CD4-positive, CD25-positive, alpha-beta regulatory T cell (primary cell): ENCODE measurements at regions not wholly inside any gene's neighbourhood (a gene's known extent, or its start where the extent isn't known, plus 50 kb on each side); places are given as distances from the start of the nearest gene placed in this dataset.
"Not testable (repeated sequence)": the region's sequence is repeated elsewhere in the genome, so short reads cannot be mapped to it uniquely, and the experiment has no call there.

Experiments used
- ATAC-seq, 2 donors: fragments of 150-1000 bp; cut with Tn5 transposase; one replicate each; pipeline ENCODE4 v1.10.0; 2021; ENCODE audit warnings: low read depth in 2 of 2, moderate number of reproducible peaks in 2 of 2, moderate library complexity in 1 of 2
- DNase-seq, 3 donors: peaks; one replicate each; pipeline versions ENCODE4 v3.0.0 to v3.0.0-alpha.2; 2012 to 2022; ENCODE audit warnings: mixed read lengths in 1 of 3
- H3K27ac ChIP-seq: one replicate; pipeline ENCODE4 v1.7.0; 2013; ENCODE audit warnings: mild to moderate bottlenecking, low read length; ENCODE audit not compliant: insufficient read depth, poor library complexity, severe bottlenecking
- H3K27me3 ChIP-seq: one replicate; pipeline ENCODE4 v1.7.0; 2013; ENCODE audit warnings: low read length; ENCODE audit not compliant: control insufficient read depth, insufficient read depth
- H3K36me3 ChIP-seq: one replicate; pipeline ENCODE4 v1.7.0; 2013; ENCODE audit warnings: mild to moderate bottlenecking, low read length, moderate library complexity; ENCODE audit not compliant: control insufficient read depth, insufficient read depth
- H3K4me1 ChIP-seq: 2 replicates; pipeline ENCODE4 v1.7.0; 2013; ENCODE audit warnings: mild to moderate bottlenecking, low read length; ENCODE audit not compliant: insufficient read depth, control insufficient read depth, poor library complexity, severe bottlenecking
- H3K4me3 ChIP-seq: one replicate; pipeline ENCODE4 v1.7.0; 2013; ENCODE audit warnings: low read depth, mild to moderate bottlenecking, low read length, moderate library complexity
- H3K9me3 ChIP-seq, 2 experiments: 1 replicate in 1 of 2; 2 replicates in 1 of 2; pipeline ENCODE4 v1.7.0; 2013; ENCODE audit warnings: low read length in 2 of 2, mild to moderate bottlenecking in 1 of 2, moderate library complexity in 1 of 2; ENCODE audit not compliant: control insufficient read depth in 2 of 2
- H3K27ac Mint-ChIP-seq, 3 donors: one replicate each; pipeline ENCODE4 v1.8.0; 2020 to 2022; ENCODE audit warnings: mild to moderate bottlenecking in 3 of 3, mixed read lengths in 3 of 3, moderate library complexity in 2 of 3
- H3K27me3 Mint-ChIP-seq: one replicate; pipeline ENCODE4 v1.8.0; 2022; ENCODE audit warnings: mild to moderate bottlenecking, mixed read lengths
- H3K36me3 Mint-ChIP-seq: one replicate; pipeline ENCODE4 v1.8.0; 2020; ENCODE audit warnings: mixed read lengths
- H3K4me1 Mint-ChIP-seq, 4 donors: one replicate each; pipeline ENCODE4 v1.8.0; 2020 to 2022; ENCODE audit warnings: mixed read lengths in 4 of 4, mild to moderate bottlenecking in 1 of 4
- H3K4me3 Mint-ChIP-seq, 4 donors: one replicate each; pipeline ENCODE4 v1.8.0; 2020 to 2022; ENCODE audit warnings: mild to moderate bottlenecking in 4 of 4, mixed read lengths in 4 of 4, moderate library complexity in 3 of 4
- H3K9me3 Mint-ChIP-seq, 7 donors: one replicate each; pipeline ENCODE4 v1.8.0; 2020 to 2022; ENCODE audit warnings: mixed read lengths in 7 of 7, mild to moderate bottlenecking in 3 of 7, moderate library complexity in 2 of 7

GRCh38 chr9:82130331-82131042 lies 141.9 kb downstream of the SPATA31D1 start:
- no peaks in the 10 kb centered on the region for H3K36me3 Mint-ChIP-seq
- ATAC-seq (no peak), DNase-seq (no peak)
- H3K4me3 Mint-ChIP-seq, result no peak overlapping the region
- peaks cover 0 to 11% (median 5%) of the 10 kb centered on the region in 7 donors for H3K9me3 Mint-ChIP-seq
- H3K4me1 Mint-ChIP-seq, result no peaks in the 10 kb centered on the region
- Histone ChIP-seq H3K9me3 (no peaks in the 10 kb centered on the region), H3K27ac (no peak overlapping the region), H3K27me3 (no peaks in the 10 kb centered on the region), H3K4me3 (no peak overlapping the region), H3K4me1 (no peaks in the 10 kb centered on the region), H3K36me3 (no peaks in the 10 kb centered on the region)
- no peak overlapping the region for H3K27ac Mint-ChIP-seq
- H3K27me3 Mint-ChIP-seq, result no peaks in the 10 kb centered on the region

GRCh38 chr9:82131072-82131471 lies 142.5 kb downstream of the SPATA31D1 start:
- no peak overlapping the region for H3K4me3 Mint-ChIP-seq
- no peak overlapping the region for H3K27ac ChIP-seq
- no peaks in the 10 kb centered on the region for H3K4me1 Mint-ChIP-seq
- no peaks in the 10 kb centered on the region for H3K27me3 ChIP-seq
- no peaks in the 10 kb centered on the region for H3K4me1 ChIP-seq
- H3K27ac Mint-ChIP-seq, result no peak overlapping the region
- no peaks in the 10 kb centered on the region for H3K9me3 ChIP-seq
- no peak overlapping the region for H3K4me3 ChIP-seq
- H3K9me3 Mint-ChIP-seq, result peaks cover 2 to 14% (median 5%) of the 10 kb centered on the region in 7 donors
- ATAC-seq (no peak), DNase-seq (no peak)
- H3K27me3 Mint-ChIP-seq, result no peaks in the 10 kb centered on the region
- no peaks in the 10 kb centered on the region for H3K36me3 Mint-ChIP-seq
- H3K36me3 ChIP-seq, result no peaks in the 10 kb centered on the region

GRCh38 chr9:82132024-82132423 lies 143.5 kb downstream of the SPATA31D1 start:
- Histone ChIP-seq H3K36me3 (no peaks in the 10 kb centered on the region), H3K27me3 (no peaks in the 10 kb centered on the region), H3K9me3 (no peaks in the 10 kb centered on the region), H3K27ac (no peak overlapping the region), H3K4me1 (no peaks in the 10 kb centered on the region), H3K4me3 (no peak overlapping the region)
- H3K27me3 Mint-ChIP-seq, result no peaks in the 10 kb centered on the region
- no peak overlapping the region for H3K27ac Mint-ChIP-seq
- no peaks in the 10 kb centered on the region for H3K36me3 Mint-ChIP-seq
- H3K9me3 Mint-ChIP-seq, result peaks cover 2 to 14% (median 5%) of the 10 kb centered on the region in 7 donors
- ATAC-seq (no peak), DNase-seq (no peak)
- no peak overlapping the region for H3K4me3 Mint-ChIP-seq
- H3K4me1 Mint-ChIP-seq, result no peaks in the 10 kb centered on the region

GRCh38 chr9:82134010-82134409 lies 145.4 kb downstream of the SPATA31D1 start:
- H3K4me1 ChIP-seq, result no peaks in the 10 kb centered on the region
- Mint-ChIP-seq H3K4me3 (no peak overlapping the region), H3K36me3 (no peaks in the 10 kb centered on the region), H3K27ac (no peak overlapping the region), H3K9me3 (peaks cover 2 to 13% (median 6%) of the 10 kb centered on the region in 7 donors), H3K4me1 (no peaks in the 10 kb centered on the region), H3K27me3 (no peaks in the 10 kb centered on the region)
- H3K27me3 ChIP-seq, result no peaks in the 10 kb centered on the region
- ATAC-seq (no peak), DNase-seq (no peak)
- no peak overlapping the region for H3K4me3 ChIP-seq
- no peaks in the 10 kb centered on the region for H3K9me3 ChIP-seq
- H3K27ac ChIP-seq, result no peak overlapping the region
- no peaks in the 10 kb centered on the region for H3K36me3 ChIP-seq

- Histone ChIP-seq H3K4me1 (no peaks in the 10 kb centered on the region), H3K27me3 (no peaks in the 10 kb centered on the region), H3K9me3 (no peaks in the 10 kb centered on the region), H3K4me3 (no peak overlapping the region), H3K36me3 (no peaks in the 10 kb centered on the region), H3K27ac (no peak overlapping the region)
- Mint-ChIP-seq H3K27ac (no peak overlapping the region), H3K27me3 (no peaks in the 10 kb centered on the region), H3K4me1 (no peaks in the 10 kb centered on the region), H3K4me3 (no peak overlapping the region), H3K9me3 (peaks cover 0 to 10% (median 5%) of the 10 kb centered on the region in 7 donors), H3K36me3 (no peaks in the 10 kb centered on the region)
- ATAC-seq, result no peak
- no peak for DNase-seq
These were observed 146.5 kb downstream of the SPATA31D1 start for GRCh38 chr9:82135106-82135505.

GRCh38 chr9:82138081-82138480 lies 149.5 kb downstream of the SPATA31D1 start:
- not testable (repeated sequence) for H3K36me3 Mint-ChIP-seq, H3K27ac Mint-ChIP-seq, H3K9me3 ChIP-seq, H3K36me3 ChIP-seq, H3K27ac ChIP-seq, ATAC-seq, H3K4me1 Mint-ChIP-seq, H3K4me3 Mint-ChIP-seq, H3K4me1 ChIP-seq, H3K27me3 ChIP-seq, H3K4me3 ChIP-seq, DNase-seq, H3K27me3 Mint-ChIP-seq
- peaks cover 0 to 12% (median 5%) of the 10 kb centered on the region in 7 donors for H3K9me3 Mint-ChIP-seq

GRCh38 chr9:82140471-82140870 lies 151.9 kb downstream of the SPATA31D1 start:
- no peak overlapping the region for H3K4me3 ChIP-seq
- H3K9me3 ChIP-seq, result peaks cover 0 to 3% of the 10 kb centered on the region in 2 experiments
- H3K27ac ChIP-seq, result no peak overlapping the region
- Mint-ChIP-seq H3K4me3 (no peak overlapping the region), H3K9me3 (peaks cover 0 to 17% (median 5%) of the 10 kb centered on the region in 7 donors), H3K27ac (no peak overlapping the region), H3K27me3 (no peaks in the 10 kb centered on the region), H3K4me1 (no peaks in the 10 kb centered on the region), H3K36me3 (no peaks in the 10 kb centered on the region)
- H3K36me3 ChIP-seq, result no peaks in the 10 kb centered on the region
- no peaks in the 10 kb centered on the region for H3K4me1 ChIP-seq
- ATAC-seq, result no peak
- H3K27me3 ChIP-seq, result no peaks in the 10 kb centered on the region
- DNase-seq, result no peak

GRCh38 chr9:82144803-82145202 lies 156.2 kb downstream of the SPATA31D1 start:
- no peaks in the 10 kb centered on the region for H3K36me3 ChIP-seq
- H3K4me1 ChIP-seq, result no peaks in the 10 kb centered on the region
- DNase-seq (no peak), ATAC-seq (no peak)
- Mint-ChIP-seq H3K27ac (no peak overlapping the region), H3K27me3 (no peaks in the 10 kb centered on the region), H3K4me1 (no peaks in the 10 kb centered on the region), H3K36me3 (no peaks in the 10 kb centered on the region), H3K4me3 (no peak overlapping the region), H3K9me3 (peaks cover 0 to 12% (median 2%) of the 10 kb centered on the region in 7 donors)
- no peak overlapping the region for H3K27ac ChIP-seq
- no peaks in the 10 kb centered on the region for H3K27me3 ChIP-seq
- H3K4me3 ChIP-seq, result no peak overlapping the region
- H3K9me3 ChIP-seq, result peaks cover 0 to 7% of the 10 kb centered on the region in 2 experiments
